RKO (cell line): ENCODE measurements at regions not wholly inside any gene's neighbourhood (a gene's known extent, or its start where the extent isn't known, plus 50 kb on each side); places are given as distances from the start of the nearest gene placed in this dataset.
A peak's percentile ranks its signal among the peaks of the same experiment; 100 is the strongest.
"Not testable (repeated sequence)": the region's sequence is repeated elsewhere in the genome, so short reads cannot be mapped to it uniquely, and the experiment has no call there.

ENCODE experiments used
- DNase-seq: peaks from one replicate; pipeline ENCODE4 v3.0.0-alpha.2; 2016; ENCODE audit warnings: low spot score

- DNase-seq: no peak
Observed at GRCh38 chr12:83346333-83346732, 659.6 kb downstream of the TMTC2 start.

- DNase-seq: no peak
Observed at GRCh38 chr12:83343767-83344166, 657.1 kb downstream of the TMTC2 start.

DNA sequence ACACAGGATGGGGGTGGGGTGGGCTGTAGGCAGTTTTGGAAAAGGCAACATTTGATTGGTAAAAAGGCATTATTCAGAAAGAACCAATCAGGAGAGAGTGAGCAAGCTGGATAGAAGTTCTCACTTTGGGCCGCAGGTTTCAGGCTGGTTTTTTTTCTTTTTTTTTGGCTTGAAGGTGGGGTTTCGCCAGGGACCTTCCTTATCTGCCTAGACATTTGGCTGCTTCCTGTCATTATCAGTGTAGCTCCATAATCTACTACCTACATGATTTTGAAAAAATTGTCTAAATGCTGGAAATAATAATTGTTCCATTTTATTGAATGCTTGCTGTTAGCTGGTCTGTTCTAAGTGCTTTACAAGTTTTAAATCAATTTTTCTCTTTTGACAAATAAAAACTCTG, 649.0 kb downstream of the TMTC2 start:
- no peak for DNase-seq

GRCh38 chr12:83326666-83327065, 640.0 kb downstream of the TMTC2 start:
- no peak for DNase-seq

DNA sequence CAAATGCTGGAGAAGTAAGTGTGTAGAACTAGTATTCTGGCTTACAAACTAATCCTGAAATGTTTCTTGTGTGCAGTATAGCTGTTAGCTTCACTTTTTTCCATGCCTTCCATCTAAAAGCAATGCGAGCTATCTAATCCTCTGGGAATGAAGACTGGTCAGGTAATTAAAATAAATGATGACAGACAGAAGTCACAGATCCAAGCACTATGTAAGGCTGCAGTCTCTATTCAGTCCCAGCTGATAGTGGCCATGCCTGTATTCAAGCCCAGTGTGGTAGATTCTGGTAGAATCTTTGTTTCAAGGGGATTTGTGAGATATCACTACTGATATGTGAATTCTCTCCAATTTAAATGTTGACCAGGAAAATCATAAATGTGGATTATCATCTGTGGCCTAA, 637.2 kb downstream of the TMTC2 start:
- DNase-seq: no peak

DNA sequence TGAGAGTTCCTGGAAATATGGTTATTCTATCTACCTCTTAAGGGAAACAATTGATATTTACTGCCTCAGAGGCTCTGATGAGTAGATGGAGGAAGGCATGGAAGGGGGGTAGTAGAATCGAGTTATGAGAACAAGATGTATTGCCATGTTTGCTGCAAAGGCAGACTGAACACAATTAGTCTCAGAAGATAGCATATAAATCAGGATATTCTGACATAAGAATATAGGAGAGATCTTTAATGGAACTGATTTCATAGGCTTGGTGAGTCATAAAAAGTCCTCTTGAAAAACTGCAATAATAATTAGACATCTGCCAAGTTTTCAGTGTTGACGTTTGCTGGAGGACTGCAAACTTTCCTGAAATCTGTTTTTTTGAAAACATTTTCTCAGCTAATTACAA, 636.1 kb downstream of the TMTC2 start:
- no peak for DNase-seq

DNA sequence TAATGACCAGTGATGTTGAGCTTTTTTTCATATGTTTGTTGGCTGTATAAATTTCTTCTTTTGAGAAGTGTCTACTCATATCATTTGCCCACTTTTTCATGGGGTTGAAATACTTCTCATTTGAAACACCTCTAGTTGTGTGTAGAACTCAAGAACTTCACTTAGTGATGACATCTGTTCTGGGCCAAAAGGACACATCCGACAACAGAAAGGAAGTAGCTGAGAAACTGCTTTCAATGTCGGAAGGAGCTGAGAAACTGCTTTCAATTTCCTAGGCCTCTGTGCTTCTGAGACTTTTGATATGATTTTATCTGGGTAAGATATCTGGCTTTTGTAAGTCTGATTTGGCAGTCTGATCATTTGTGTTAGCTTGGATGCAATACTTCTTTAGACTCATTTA, 635.3 kb downstream of the TMTC2 start:
- no peak for DNase-seq

- no peak for DNase-seq
Observed at GRCh38 chr12:83320350-83320749, 633.6 kb downstream of the TMTC2 start.

DNA sequence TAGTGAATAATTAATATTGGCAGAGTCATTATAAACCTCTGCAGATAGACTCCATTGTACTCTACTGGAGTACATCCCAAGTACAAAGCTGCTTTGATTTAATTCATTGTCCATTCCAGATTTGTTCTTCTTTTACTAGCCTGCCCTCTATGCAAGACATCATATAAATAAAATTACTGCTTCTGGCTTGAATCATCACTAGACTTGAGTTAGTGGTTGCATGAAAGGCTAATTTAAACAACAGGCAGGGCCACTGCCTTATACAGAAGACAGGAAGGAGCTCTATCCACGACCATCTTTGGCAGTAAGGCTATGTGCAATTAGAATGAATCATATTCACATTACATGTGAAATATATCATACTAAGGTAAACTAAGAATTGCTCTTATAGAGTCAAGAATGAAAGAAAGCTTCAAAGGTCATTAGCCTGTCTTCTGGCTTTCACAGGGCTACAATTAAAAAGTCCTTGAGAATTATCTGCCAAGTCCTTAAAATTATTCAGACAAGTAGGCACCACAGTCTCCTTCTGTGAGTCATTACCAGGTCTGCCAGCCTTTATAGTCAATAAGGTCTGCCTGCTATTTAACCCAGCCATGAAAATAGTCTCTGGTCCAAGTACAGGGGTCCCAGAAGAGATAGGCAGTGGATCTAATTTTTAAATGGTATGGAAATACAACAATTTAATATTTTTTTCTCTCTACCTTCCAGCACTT, 631.8 kb downstream of the TMTC2 start:
- DNase-seq: no peak

DNA sequence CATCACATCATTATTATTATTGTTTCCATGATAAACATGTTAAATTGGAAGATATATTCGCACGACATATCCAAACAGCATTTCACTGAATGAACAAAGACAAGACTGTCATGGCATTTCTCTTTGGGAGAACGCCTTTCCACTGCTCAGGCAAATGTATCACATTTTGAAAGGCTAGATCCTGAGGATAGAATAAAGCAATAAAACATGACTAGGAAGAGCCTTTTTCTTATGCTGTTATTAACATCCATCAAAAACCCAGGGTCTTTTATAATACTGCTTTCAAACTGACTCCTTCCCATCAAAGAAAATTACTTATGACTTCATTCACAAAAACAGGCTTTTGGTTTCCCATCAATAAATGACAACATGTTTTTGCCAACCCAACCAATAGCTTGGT, 630.9 kb downstream of the TMTC2 start:
- no peak for DNase-seq

DNA sequence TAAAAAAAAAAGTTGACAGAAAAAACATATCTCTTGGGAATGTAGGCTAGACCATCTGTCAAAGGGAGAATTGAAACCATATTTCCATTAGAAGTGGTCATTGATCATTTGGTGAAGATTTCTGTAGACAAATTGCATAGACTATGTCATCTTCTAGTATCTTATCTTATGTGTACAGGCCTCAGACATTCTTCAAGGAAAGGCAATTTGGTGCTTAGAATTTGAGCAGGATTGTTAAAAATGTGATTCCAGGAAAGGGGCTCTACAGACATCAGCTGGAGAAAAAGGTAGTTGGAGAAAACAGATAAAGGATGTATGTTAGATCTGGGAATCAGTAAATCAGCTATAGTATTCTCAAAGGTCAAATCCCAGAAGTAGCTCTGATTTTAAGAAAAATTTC, 627.1 kb downstream of the TMTC2 start:
- DNase-seq: no peak

- DNase-seq: no peak
Observed at GRCh38 chr12:83313322-83313721, 626.6 kb downstream of the TMTC2 start.

- no peak for DNase-seq
Observed at GRCh38 chr12:83276904-83277303, 590.2 kb downstream of the TMTC2 start.

DNA sequence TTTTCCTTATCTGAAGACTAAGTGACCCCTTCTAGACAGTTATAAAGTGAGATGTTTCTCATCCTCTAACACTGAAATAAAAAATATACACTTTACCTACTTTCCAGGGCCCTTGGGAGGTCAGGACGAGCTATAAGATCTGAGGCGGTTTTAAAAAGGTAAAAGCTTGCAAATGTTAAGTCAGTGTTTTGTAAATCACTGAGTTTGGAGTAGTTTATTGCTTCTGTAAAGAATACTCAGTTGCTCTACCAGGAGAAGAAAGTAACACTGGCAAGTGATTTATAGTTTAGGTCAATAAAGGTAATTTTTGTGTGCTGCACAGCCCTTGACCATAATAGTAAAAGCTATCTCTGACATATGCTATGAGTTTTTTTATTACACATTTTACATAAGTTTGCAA, 584.5 kb downstream of the TMTC2 start:
- no peak for DNase-seq

DNA sequence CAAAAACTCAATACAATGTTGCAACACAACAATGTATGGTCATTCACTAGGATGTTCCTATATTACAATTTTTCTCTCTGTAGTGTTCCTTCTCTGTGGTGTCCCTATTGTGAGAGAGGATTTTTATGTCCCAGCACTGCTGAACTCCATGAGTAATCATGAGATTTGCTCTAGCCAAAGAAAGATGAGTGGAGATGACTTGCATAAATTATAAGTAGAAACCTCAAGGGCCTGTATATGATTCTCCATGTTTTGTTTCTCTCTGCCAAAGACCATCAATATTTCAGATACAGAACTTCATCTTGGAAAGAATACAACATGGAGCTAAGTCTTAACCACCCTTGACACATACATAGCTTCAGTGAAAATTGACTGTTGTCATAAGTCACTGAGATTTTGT, 579.1 kb downstream of the TMTC2 start:
- DNase-seq: no peak

DNA sequence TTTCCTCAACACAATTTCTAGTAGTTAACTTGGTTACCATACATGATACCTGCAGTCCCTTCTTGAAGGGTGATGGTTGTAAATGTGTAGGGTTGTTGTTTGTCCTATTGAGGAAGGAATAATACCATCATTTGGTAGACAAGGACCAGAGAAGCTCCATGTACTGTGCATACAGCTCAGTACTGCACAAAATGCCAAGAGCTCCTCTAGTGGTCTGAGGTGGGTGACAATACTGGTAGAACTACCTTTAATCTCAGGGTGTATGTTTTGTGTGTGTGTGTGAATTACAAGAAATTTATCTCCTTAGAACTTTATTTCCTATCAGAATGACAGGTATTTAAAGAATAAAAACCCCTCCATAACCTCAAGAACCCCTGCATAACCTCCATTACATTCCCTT, 575.3 kb downstream of the TMTC2 start:
- peak; percentile 13 for DNase-seq

GRCh38 chr12:83260126-83260525, 573.4 kb downstream of the TMTC2 start:
- DNase-seq: not testable (repeated sequence)

GRCh38 chr12:83257726-83258125, 571.0 kb downstream of the TMTC2 start:
- DNase-seq: no peak

GRCh38 chr12:83256562-83256961, 569.9 kb downstream of the TMTC2 start:
- DNase-seq: no peak

GRCh38 chr12:83250866-83251265, 564.2 kb downstream of the TMTC2 start:
- no peak for DNase-seq

GRCh38 chr12:83245156-83245555, 558.5 kb downstream of the TMTC2 start:
- no peak for DNase-seq

DNA sequence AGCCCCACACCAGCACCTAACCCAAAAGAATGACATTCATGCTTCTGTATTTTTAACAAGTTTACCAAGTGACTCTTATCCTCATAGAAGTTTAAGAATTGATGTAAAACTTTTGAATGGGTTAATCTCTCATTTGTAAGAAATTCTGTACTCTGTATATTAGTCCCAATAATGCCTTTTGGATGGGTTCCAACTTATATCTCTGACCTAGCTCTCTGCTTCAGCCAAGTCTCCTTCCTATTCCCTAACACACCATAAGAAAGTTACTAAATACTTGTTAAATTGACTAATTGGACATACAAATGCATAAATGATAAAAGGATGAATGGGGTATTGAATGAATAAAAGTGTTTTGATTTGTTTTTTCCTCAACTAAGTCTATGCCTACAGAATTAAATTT, 557.3 kb downstream of the TMTC2 start:
- no peak for DNase-seq

DNA sequence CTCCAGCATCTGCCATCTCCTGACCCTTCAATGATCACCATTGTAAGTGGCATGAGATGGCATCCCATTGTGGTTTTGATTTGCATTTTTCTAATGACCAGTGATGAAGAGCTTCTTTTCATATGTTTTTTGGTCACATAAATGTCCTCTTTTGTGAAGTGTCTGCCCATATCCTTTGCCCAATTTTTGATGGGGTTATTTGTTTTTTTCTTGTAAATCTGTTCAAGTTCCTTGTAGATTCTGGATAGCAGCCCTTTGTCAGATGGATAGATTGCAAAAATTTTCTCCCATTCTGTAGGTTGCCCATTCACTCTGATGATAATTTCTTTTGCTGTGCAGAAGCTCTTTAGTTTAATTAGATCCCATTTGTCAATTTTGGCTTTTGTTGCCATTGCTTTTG, 547.3 kb downstream of the TMTC2 start:
- not testable (repeated sequence) for DNase-seq

DNA sequence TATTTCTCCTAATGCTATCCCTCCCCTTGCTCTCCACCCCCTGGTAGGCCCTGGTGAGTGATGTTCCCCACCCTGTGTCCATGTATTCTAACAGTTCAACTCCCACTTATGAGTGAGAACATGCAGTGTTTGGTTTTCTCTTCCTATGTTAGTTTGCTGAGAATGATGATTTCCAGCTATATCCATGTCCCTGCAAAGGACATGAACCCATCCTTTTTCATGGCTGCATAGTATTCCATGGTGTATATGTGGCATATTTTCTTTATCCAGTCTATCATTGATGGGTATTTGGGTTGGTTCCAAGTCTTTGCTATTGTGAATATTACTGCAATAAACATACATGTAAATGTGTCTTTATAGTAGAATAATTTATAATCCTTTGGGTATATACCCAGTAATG, 540.3 kb downstream of the TMTC2 start:
- DNase-seq: not testable (repeated sequence)

DNA sequence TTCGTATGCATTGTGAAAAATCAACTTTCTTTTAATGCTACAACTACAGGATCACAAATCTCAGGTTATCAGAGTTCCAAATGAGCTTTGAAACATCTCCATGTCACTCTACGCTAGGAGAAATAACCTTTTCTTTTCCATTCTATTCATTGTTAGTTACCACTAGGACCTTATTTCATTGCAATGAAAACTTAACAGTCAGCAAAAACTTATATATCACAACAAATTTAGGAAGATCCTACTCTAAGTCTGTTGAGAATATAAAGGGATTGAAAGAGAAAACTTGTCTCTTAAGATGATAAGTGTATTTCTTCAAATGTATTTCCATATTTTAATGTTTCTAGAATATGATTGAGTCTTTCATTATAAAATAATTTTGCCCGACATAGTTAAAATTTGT, 539.1 kb downstream of the TMTC2 start:
- DNase-seq: no peak
